ENCODE measurements at regions not wholly inside any gene's neighbourhood (a gene's known extent, or its start where the extent isn't known, plus 50 kb on each side); places are given as distances from the start of the nearest gene placed in this dataset.

GRCh38 chr4:173880897-173881296, 350.9 kb upstream of the HAND2 start:
- no peak for ATAC-seq
- no peaks in the 10 kb centered on the region for H4K20me1 ChIP-seq (replicated peaks; ENCODE audit: control insufficient read depth, insufficient read depth, low read length)
- no peaks in the 10 kb centered on the region for H3K9me3 ChIP-seq (replicated peaks; ENCODE audit: control insufficient read depth, insufficient read depth, low read depth, low read length)
- H3K9me1 ChIP-seq (ENCODE audit: control insufficient read depth, insufficient read depth, low read length), result no peaks in the 10 kb centered on the region
- H3K4me1 ChIP-seq (replicated peaks in 1 of 2; ENCODE audit: control insufficient read depth in 2 of 2, insufficient read depth in 2 of 2, low read length in 2 of 2), result no peaks in the 10 kb centered on the region
- 0% methylated on average over 1 of the region's 1 CpG for WGBS (ENCODE audit: insufficient coverage, low coverage, missing lambda C conversion rate)
- no peak overlapping the region for H3K9ac ChIP-seq (ENCODE audit: insufficient read depth in 1 of 2, low read depth in 2 of 2, low read length in 2 of 2)
- no peak overlapping the region for H3K4me3 ChIP-seq
- no peak overlapping the region for H2AFZ ChIP-seq (ENCODE audit: low read depth, low read length)
- H3K4me2 ChIP-seq (ENCODE audit: insufficient read depth, low read length), result no peak overlapping the region
- CTCF ChIA-PET (ENCODE audit: low intra/inter-chr PET ratio), result no interaction called here
- H3K27ac ChIP-seq (ENCODE audit: extremely low read depth, low read depth, low read length), result no peak overlapping the region
- no peak for DNase-seq (ENCODE audit: extremely low read depth in 1 of 4, low spot score in 3 of 4)
- TF ChIP-seq XRCC3 (IDR thresholded peaks at IDR 0.05) (no peak), HMBOX1 (IDR thresholded peaks at IDR 0.05) (no peak), HNRNPH1 (optimal IDR thresholded peaks at IDR 0.05; ENCODE audit: low read depth, low read length) (no peak), ARID3A (IDR thresholded peaks at IDR 0.05; ENCODE audit: borderline replicate concordance, low read depth, low read length) (no peak), ARID4B (CRISPR knock-in tag; IDR thresholded peaks at IDR 0.05) (no peak), SREBF1 (IDR thresholded peaks at IDR 0.05; ENCODE audit: borderline replicate concordance, low read depth, low read length) (no peak), RBFOX2 (IDR thresholded peaks at IDR 0.05; ENCODE audit: low read depth, low read length) (no peak), KAT2B (IDR thresholded peaks at IDR 0.05; ENCODE audit: low read depth, low read length) (no peak), ZNF274 (IDR thresholded peaks at IDR 0.05; ENCODE audit: borderline replicate concordance, low read depth, low read length) (no peak), RBM39 (optimal IDR thresholded peaks at IDR 0.05; ENCODE audit: low read depth, low read length) (no peak), ZNF79 (CRISPR knock-in tag; IDR thresholded peaks at IDR 0.05; ENCODE audit: low read depth) (no peak), PPARD (CRISPR knock-in tag; IDR thresholded peaks at IDR 0.05) (no peak), POLR3A (IDR thresholded peaks at IDR 0.05; ENCODE audit: borderline replicate concordance, extremely low read depth, insufficient read depth, insufficient read length) (no peak), NCOA2 (IDR thresholded peaks at IDR 0.05; ENCODE audit: partially characterized antibody in 2 of 2) (no peak), CBX5 (IDR thresholded peaks at IDR 0.05; ENCODE audit: borderline replicate concordance, low read depth) (no peak)
- in situ Hi-C loops (cut with MboI) (no loop called here), intact Hi-C loops (cut with micrococcal nuclease) (no loop called here)
- BruUV-seq (replicated peaks), result no TSS peak
- POLR2A ChIA-PET, result no interaction called here
- no peaks in the 10 kb centered on the region for H3K27me3 ChIP-seq (ENCODE audit: control insufficient read depth in 2 of 2, insufficient read depth in 2 of 2, low read length in 2 of 2)
- H3K79me2 ChIP-seq (ENCODE audit: control insufficient read depth, insufficient read depth, low read length), result no peaks in the 10 kb centered on the region
- FAIRE-seq, result no peak
- no peaks in the 10 kb centered on the region for H3K36me3 ChIP-seq (ENCODE audit: control insufficient read depth, insufficient read depth, low read length)

Measured in K562 (cell line).